H9 (cell line): ENCODE measurements at regions not wholly inside any gene's neighbourhood (a gene's known extent, or its start where the extent isn't known, plus 50 kb on each side); places are given as distances from the start of the nearest gene placed in this dataset.

Experiments used
- DNase-seq: peaks from one replicate; pipeline ENCODE4 v3.0.0-alpha.2; 2017
- H2AFZ ChIP-seq: one replicate; pipeline ENCODE4 v1.6.1; 2013; ENCODE audit warnings: mild to moderate bottlenecking, low read length, control low read depth, moderate library complexity
- H2AK5ac ChIP-seq: 2 replicates; pipeline ENCODE4 v1.6.1; 2013; ENCODE audit warnings: low read length, control low read depth, mixed read lengths; ENCODE audit not compliant: insufficient read length
- H2BK120ac ChIP-seq: one replicate; pipeline ENCODE4 v1.6.1; 2013; ENCODE audit warnings: low read depth, mild to moderate bottlenecking, low read length, control low read depth, inconsistent platforms; ENCODE audit not compliant: poor library complexity, severe bottlenecking
- H2BK12ac ChIP-seq: 2 replicates; pipeline ENCODE4 v1.6.1; 2013; ENCODE audit warnings: low read length, control low read depth, mixed read lengths, low read depth; ENCODE audit not compliant: insufficient read length
- H2BK15ac ChIP-seq: 2 replicates; pipeline ENCODE4 v1.6.1; 2013; ENCODE audit warnings: low read depth, low read length, control low read depth
- H2BK20ac ChIP-seq: one replicate; pipeline ENCODE4 v1.6.1; 2013; ENCODE audit warnings: low read depth, mild to moderate bottlenecking, low read length, control low read depth, inconsistent platforms; ENCODE audit not compliant: poor library complexity, severe bottlenecking
- H2BK5ac ChIP-seq: 2 replicates; pipeline ENCODE4 v1.6.1; 2013; ENCODE audit warnings: low read length, control low read depth, mixed read lengths; ENCODE audit not compliant: insufficient read length
- H3K14ac ChIP-seq: 2 replicates; pipeline ENCODE4 v1.6.1; 2013; ENCODE audit warnings: low read length, control low read depth; ENCODE audit not compliant: insufficient read depth
- H3K18ac ChIP-seq: 2 replicates; pipeline ENCODE4 v1.6.1; 2013; ENCODE audit warnings: low read depth, mild to moderate bottlenecking, mixed read lengths, low read length, control low read depth; ENCODE audit not compliant: insufficient read length
- H3K23ac ChIP-seq: 2 replicates; pipeline ENCODE4 v1.6.1; 2013; ENCODE audit warnings: low read length, control low read depth, mixed read lengths, low read depth; ENCODE audit not compliant: insufficient read length
- H3K23me2 ChIP-seq: 2 replicates; pipeline ENCODE4 v1.6.1; 2013; ENCODE audit warnings: low read depth, mild to moderate bottlenecking, mixed read lengths, low read length, control low read depth; ENCODE audit not compliant: insufficient read length, poor library complexity, severe bottlenecking
- H3K27ac ChIP-seq: 2 replicates; pipeline ENCODE4 v1.5.1; 2013; ENCODE audit warnings: low read length, control low read depth, mixed read lengths, low read depth; ENCODE audit not compliant: insufficient read length
- H3K27me3 ChIP-seq: 2 replicates; pipeline ENCODE4 v1.6.1; 2013; ENCODE audit warnings: low read length, control low read depth, inconsistent platforms; ENCODE audit not compliant: insufficient read depth
- H3K4ac ChIP-seq: 2 replicates; pipeline ENCODE4 v1.6.1; 2013; ENCODE audit warnings: low read depth, mild to moderate bottlenecking, control low read depth, inconsistent platforms, low read length, moderate library complexity
- H3K4me1 ChIP-seq: 2 replicates; pipeline ENCODE4 v1.6.1; 2013; ENCODE audit warnings: low read length, control low read depth, inconsistent platforms; ENCODE audit not compliant: insufficient read depth
- H3K4me2 ChIP-seq: 2 replicates; pipeline ENCODE4 v1.6.1; 2013; ENCODE audit warnings: low read length, control low read depth, mixed read lengths; ENCODE audit not compliant: insufficient read length, insufficient read depth
- H3K56ac ChIP-seq: 2 replicates; pipeline ENCODE4 v1.6.1; 2013; ENCODE audit warnings: low read depth, mild to moderate bottlenecking, mixed read lengths, low read length, control low read depth; ENCODE audit not compliant: insufficient read length
- H3K79me1 ChIP-seq: 2 replicates; pipeline ENCODE4 v1.6.1; 2013; ENCODE audit warnings: low read depth, mild to moderate bottlenecking, moderate library complexity, low read length, control low read depth, inconsistent platforms; ENCODE audit not compliant: insufficient read depth, poor library complexity, severe bottlenecking
- H3K79me2 ChIP-seq: 2 replicates; pipeline ENCODE4 v1.6.1; 2013; ENCODE audit warnings: low read length, control low read depth, inconsistent platforms; ENCODE audit not compliant: insufficient read depth
- H3K9ac ChIP-seq: 2 replicates; pipeline ENCODE4 v1.6.1; 2013; ENCODE audit warnings: low read length, control low read depth, mixed read lengths; ENCODE audit not compliant: insufficient read length; ENCODE audit errors: extremely low read depth
- H3K9me3 ChIP-seq: one replicate; pipeline ENCODE4 v1.6.1; 2013; ENCODE audit warnings: low read depth, low read length, inconsistent platforms; ENCODE audit not compliant: control insufficient read depth
- H3T11ph ChIP-seq: one replicate; pipeline ENCODE4 v1.6.1; 2013; ENCODE audit warnings: mild to moderate bottlenecking, low read length, control low read depth, inconsistent platforms
- H4K20me1 ChIP-seq: one replicate; pipeline ENCODE4 v1.6.1; 2013; ENCODE audit not compliant: control insufficient read depth, insufficient read length, insufficient read depth
- H4K5ac ChIP-seq: 2 replicates; pipeline ENCODE4 v1.6.1; 2013; ENCODE audit warnings: low read depth, mild to moderate bottlenecking, mixed read lengths, low read length, control low read depth; ENCODE audit not compliant: insufficient read length
- H4K8ac ChIP-seq: replicated peaks from 2 replicates; pipeline ENCODE4 v1.6.1; 2013; ENCODE audit warnings: low read length, control low read depth, mixed read lengths, low read depth; ENCODE audit not compliant: insufficient read length
- H4K91ac ChIP-seq: 2 replicates; pipeline ENCODE4 v1.6.1; 2013; ENCODE audit warnings: low read depth, mild to moderate bottlenecking, moderate library complexity, mixed read lengths, low read length, control low read depth; ENCODE audit not compliant: insufficient read length
- H3K27ac Mint-ChIP-seq, 3 experiments: 2 replicates in 2 of 3; 3 replicates in 1 of 3; pipeline ENCODE4 v1.8.0; 2020 to 2021; ENCODE audit warnings: mixed read lengths in 3 of 3, mild to moderate bottlenecking in 1 of 3, moderate library complexity in 1 of 3
- H3K27me3 Mint-ChIP-seq: 2 replicates; pipeline ENCODE4 v1.8.0; 2021; ENCODE audit warnings: low read depth, mild to moderate bottlenecking, moderate library complexity, mixed read lengths
- H3K36me3 Mint-ChIP-seq, 3 experiments: 2 replicates in 2 of 3; 3 replicates in 1 of 3; pipeline ENCODE4 v1.8.0; 2020 to 2021; ENCODE audit warnings: low read depth in 3 of 3, mixed read lengths in 3 of 3; ENCODE audit not compliant: insufficient read depth in 1 of 3
- H3K4me1 Mint-ChIP-seq, 2 experiments: 2 replicates each; pipeline ENCODE4 v1.8.0; 2020; ENCODE audit warnings: mixed read lengths in 2 of 2
- H3K4me3 Mint-ChIP-seq, 2 experiments: 2 replicates in 1 of 2; 3 replicates in 1 of 2; pipeline ENCODE4 v1.8.0; 2020 to 2021; ENCODE audit warnings: mild to moderate bottlenecking in 2 of 2, mixed read lengths in 2 of 2, moderate library complexity in 1 of 2
- H3K9me3 Mint-ChIP-seq, 2 experiments: 2 replicates in 1 of 2; 3 replicates in 1 of 2; pipeline ENCODE4 v1.8.0; 2020; ENCODE audit warnings: mild to moderate bottlenecking in 2 of 2, mixed read lengths in 2 of 2, moderate library complexity in 1 of 2
- WGBS: extraction: QIAGEN DNeasy Blood & Tissue Kit; methylation state at CpG from one replicate; pipeline ENCODE4 v1.1.7; 2013; ENCODE audit warnings: missing lambda C conversion rate, low lambda C conversion rate, mixed read lengths; ENCODE audit not compliant: insufficient read length; ENCODE audit errors: extremely low coverage; 5-methylcytosine and 5-hydroxymethylcytosine counted together
- TF ChIP-seq, protein P1 (sequence below): fragments of 200-600 bp; sonication (generic); conservative IDR thresholded peaks from 3 replicates; pipeline ENCODE4 v1.8.0; 2021; ENCODE audit warnings: antibody characterized with exemption, mild to moderate bottlenecking

- Histone ChIP-seq H3K14ac (no peak overlapping the region), H4K8ac (no peak overlapping the region), H2BK15ac (no peak overlapping the region), H3K9ac (no peak overlapping the region), H4K91ac (no peak overlapping the region), H2BK5ac (no peak overlapping the region), H3K9me3 (no peaks in the 10 kb centered on the region), H3K23ac (no peak overlapping the region), H3K27ac (no peak overlapping the region), H2BK20ac (no peak overlapping the region), H3K4me2 (no peak overlapping the region), H3K79me1 (no peaks in the 10 kb centered on the region), H3K56ac (no peak overlapping the region), H4K5ac (no peak overlapping the region), H4K20me1 (no peaks in the 10 kb centered on the region), H2AFZ (no peak overlapping the region), H2AK5ac (no peak overlapping the region), H3K4me1 (peaks cover 5% of the 10 kb centered on the region), H2BK120ac (no peak overlapping the region), H3K4ac (no peak overlapping the region), H3K18ac (no peak overlapping the region), H3K27me3 (no peaks in the 10 kb centered on the region), H3T11ph (no peak overlapping the region), H3K23me2 (peaks cover 4% of the 10 kb centered on the region), H2BK12ac (no peak overlapping the region), H3K79me2 (no peaks in the 10 kb centered on the region)
- DNase-seq, result no peak
- peaks cover 31 to 43% of the 10 kb centered on the region in 2 experiments for H3K4me1 Mint-ChIP-seq
- H3K9me3 Mint-ChIP-seq, result no peaks in the 10 kb centered on the region; a peak in 2 of 5 replicates
- H3K27ac Mint-ChIP-seq, result no peak overlapping the region
- H3K27me3 Mint-ChIP-seq, result no peaks in the 10 kb centered on the region
- TF ChIP-seq, protein P1, sequence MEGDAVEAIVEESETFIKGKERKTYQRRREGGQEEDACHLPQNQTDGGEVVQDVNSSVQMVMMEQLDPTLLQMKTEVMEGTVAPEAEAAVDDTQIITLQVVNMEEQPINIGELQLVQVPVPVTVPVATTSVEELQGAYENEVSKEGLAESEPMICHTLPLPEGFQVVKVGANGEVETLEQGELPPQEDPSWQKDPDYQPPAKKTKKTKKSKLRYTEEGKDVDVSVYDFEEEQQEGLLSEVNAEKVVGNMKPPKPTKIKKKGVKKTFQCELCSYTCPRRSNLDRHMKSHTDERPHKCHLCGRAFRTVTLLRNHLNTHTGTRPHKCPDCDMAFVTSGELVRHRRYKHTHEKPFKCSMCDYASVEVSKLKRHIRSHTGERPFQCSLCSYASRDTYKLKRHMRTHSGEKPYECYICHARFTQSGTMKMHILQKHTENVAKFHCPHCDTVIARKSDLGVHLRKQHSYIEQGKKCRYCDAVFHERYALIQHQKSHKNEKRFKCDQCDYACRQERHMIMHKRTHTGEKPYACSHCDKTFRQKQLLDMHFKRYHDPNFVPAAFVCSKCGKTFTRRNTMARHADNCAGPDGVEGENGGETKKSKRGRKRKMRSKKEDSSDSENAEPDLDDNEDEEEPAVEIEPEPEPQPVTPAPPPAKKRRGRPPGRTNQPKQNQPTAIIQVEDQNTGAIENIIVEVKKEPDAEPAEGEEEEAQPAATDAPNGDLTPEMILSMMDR, result no peak
- H3K36me3 Mint-ChIP-seq, result no peaks in the 10 kb centered on the region
- H3K4me3 Mint-ChIP-seq, result no peak overlapping the region
- no CpG with 5 or more reads among the region's 7 CpGs for WGBS
These were observed 102.0 kb downstream of the TMEM30B start for GRCh38 chr14:61179061-61179690.
